ENCODE measurements at regions not wholly inside any gene's neighbourhood (a gene's known extent, or its start where the extent isn't known, plus 50 kb on each side); places are given as distances from the start of the nearest gene placed in this dataset.

DNA sequence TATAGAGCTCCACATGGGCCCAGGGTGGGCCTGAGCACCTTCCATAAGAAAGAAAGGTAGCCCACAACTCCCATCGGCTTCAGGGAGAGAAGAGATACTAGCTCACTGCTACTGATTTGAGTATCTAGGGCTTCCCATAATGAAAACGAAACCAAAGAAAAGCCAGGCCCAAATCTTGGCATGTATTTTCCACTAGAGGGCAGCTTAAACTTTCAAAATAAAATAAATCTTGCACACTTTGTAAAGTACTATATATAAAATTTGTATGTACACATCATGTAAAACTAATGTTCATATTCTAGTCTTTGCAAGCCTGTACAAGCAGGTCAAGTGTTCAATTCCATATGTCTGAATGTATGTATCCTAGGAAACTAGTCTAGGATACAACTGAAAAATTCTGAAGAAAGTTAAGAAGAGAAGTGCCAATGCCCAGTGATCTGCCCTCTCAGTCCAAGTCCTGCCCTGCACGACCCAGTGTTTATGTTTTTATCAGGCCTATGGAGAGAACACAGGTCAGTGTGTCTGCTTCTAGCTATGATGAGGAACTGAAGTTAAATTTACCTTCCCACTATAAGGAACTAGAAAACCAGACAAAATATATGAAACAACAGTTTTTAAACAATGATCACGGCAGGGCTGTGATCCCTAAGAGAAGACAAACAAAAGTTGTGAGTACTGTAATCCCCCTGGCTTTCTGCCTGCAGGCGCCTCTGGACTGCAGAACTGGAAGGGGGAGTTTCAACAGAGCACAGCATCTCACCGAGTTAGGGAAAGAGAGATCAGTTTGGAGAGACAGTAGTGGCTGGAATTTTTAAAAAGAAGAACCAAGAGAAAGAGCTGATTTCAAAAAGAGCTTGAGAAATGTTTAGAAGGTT lies 475.7 kb downstream of the UQCRFS1 start:
- Histone ChIP-seq H3K4me3 (ENCODE audit: low read depth, low read length) (no peak overlapping the region), H3K27me3 (ENCODE audit: control insufficient read depth, insufficient read depth, low read length) (no peaks in the 10 kb centered on the region), H3K36me3 (ENCODE audit: control insufficient read depth, insufficient read depth, low read length) (no peaks in the 10 kb centered on the region)
- peak; percentile 1 for DNase-seq (ENCODE audit: low read depth)
- TF ChIP-seq, protein P1, sequence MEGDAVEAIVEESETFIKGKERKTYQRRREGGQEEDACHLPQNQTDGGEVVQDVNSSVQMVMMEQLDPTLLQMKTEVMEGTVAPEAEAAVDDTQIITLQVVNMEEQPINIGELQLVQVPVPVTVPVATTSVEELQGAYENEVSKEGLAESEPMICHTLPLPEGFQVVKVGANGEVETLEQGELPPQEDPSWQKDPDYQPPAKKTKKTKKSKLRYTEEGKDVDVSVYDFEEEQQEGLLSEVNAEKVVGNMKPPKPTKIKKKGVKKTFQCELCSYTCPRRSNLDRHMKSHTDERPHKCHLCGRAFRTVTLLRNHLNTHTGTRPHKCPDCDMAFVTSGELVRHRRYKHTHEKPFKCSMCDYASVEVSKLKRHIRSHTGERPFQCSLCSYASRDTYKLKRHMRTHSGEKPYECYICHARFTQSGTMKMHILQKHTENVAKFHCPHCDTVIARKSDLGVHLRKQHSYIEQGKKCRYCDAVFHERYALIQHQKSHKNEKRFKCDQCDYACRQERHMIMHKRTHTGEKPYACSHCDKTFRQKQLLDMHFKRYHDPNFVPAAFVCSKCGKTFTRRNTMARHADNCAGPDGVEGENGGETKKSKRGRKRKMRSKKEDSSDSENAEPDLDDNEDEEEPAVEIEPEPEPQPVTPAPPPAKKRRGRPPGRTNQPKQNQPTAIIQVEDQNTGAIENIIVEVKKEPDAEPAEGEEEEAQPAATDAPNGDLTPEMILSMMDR (IDR thresholded peaks at IDR 0.05; ENCODE audit: insufficient read depth, low read length, severe bottlenecking): peak; percentile 16
- no peak for FAIRE-seq

DNA sequence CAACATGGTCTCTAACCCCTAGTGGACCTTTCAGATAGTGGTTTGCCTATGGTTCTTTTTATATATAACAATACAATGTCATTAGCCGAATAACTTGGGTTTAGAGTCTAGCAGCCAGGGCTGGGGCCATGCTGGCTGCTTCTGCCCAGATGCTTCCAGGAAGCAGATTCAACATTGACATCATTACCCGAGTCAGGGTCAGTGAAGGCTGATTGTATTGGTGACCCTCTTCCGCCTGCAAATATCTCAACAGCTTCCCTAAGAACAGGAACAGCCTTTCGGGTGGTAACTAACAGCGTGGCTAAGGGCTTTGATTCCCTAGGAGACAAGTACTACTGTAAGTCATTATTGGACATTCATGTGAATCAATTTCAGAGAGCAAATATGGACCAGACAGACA lies 476.4 kb downstream of the UQCRFS1 start:
- Histone ChIP-seq H3K27me3 (ENCODE audit: control insufficient read depth, insufficient read depth, low read length) (no peaks in the 10 kb centered on the region), H3K36me3 (ENCODE audit: control insufficient read depth, insufficient read depth, low read length) (no peaks in the 10 kb centered on the region), H3K4me3 (ENCODE audit: low read depth, low read length) (no peak overlapping the region)
- no peak for FAIRE-seq
- TF ChIP-seq, protein P1 (IDR thresholded peaks at IDR 0.05; ENCODE audit: insufficient read depth, low read length, severe bottlenecking): no peak
- no peak for DNase-seq (ENCODE audit: low read depth)

DNA sequence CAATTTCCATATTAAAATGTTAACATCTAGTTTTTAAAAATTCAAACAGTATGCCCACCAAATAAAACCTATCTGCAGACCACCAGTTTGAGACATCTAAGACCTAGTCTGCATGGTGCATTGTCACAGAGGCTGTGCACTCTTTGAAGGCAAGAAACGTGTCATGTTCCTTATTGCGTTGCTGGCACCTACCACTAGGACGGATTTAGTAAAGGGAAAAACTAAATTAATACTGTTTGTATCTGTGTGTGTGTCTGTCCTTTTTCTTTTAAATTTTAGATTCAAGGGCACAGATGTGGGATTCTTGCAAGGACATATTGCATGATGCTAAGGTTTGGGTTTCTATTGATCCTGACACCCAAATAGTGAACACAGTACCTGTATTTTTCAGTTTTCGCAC lies 481.4 kb downstream of the UQCRFS1 start:
- Histone ChIP-seq H3K4me3 (ENCODE audit: low read depth, low read length) (no peak overlapping the region), H3K27me3 (ENCODE audit: control insufficient read depth, insufficient read depth, low read length) (no peaks in the 10 kb centered on the region), H3K36me3 (ENCODE audit: control insufficient read depth, insufficient read depth, low read length) (no peaks in the 10 kb centered on the region)
- TF ChIP-seq, protein P1 (IDR thresholded peaks at IDR 0.05; ENCODE audit: insufficient read depth, low read length, severe bottlenecking): no peak
- no peak for FAIRE-seq
- DNase-seq (ENCODE audit: low read depth): no peak

DNA sequence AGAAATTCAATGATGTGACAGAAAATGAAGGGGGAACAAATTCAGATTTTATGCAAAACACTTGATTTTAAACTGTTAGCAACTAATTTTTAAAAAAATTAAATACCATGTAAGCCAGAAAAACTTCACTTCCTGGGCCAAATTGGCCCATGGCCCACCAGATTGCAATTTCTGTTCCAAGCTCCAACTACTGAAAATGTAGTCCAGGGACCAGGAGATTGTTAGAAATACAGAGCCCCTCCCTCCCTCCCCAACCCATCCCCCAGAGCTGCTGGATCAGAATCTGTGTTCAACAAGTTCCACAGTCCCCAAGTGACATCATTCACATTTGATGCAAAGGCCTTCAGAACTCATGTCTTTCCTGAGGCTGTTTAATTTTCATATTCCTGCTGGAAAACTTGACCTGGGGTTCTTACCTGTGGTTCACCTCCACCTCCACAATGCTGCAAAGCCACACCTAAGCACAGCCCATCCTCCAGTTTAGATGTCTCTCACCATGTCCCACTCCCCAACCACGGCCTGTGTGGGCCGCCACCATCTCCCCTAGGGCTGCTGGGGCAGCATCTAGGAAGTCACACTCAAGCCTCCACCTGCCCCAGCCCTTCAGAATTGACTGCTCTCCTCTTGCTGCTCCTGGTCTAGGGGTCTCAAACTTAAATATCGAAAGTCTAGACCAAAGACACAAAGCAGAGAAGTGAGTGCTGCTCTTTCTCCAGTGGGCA lies 482.0 kb downstream of the UQCRFS1 start:
- no peaks in the 10 kb centered on the region for H3K36me3 ChIP-seq (ENCODE audit: control insufficient read depth, insufficient read depth, low read length)
- no peak for DNase-seq (ENCODE audit: low read depth)
- H3K27me3 ChIP-seq (ENCODE audit: control insufficient read depth, insufficient read depth, low read length): no peaks in the 10 kb centered on the region
- no peak overlapping the region for H3K4me3 ChIP-seq (ENCODE audit: low read depth, low read length)
- TF ChIP-seq, protein P1 (IDR thresholded peaks at IDR 0.05; ENCODE audit: insufficient read depth, low read length, severe bottlenecking): no peak
- FAIRE-seq: no peak

GRCh38 chr19:28727480-28728159 lies 485.3 kb downstream of the UQCRFS1 start:
- FAIRE-seq (no peak), DNase-seq (ENCODE audit: low read depth) (no peak)
- H3K4me3 ChIP-seq (ENCODE audit: low read depth, low read length): no peak overlapping the region
- no peaks in the 10 kb centered on the region for H3K36me3 ChIP-seq (ENCODE audit: control insufficient read depth, insufficient read depth, low read length)
- TF ChIP-seq, protein P1 (IDR thresholded peaks at IDR 0.05; ENCODE audit: insufficient read depth, low read length, severe bottlenecking): no peak
- no peaks in the 10 kb centered on the region for H3K27me3 ChIP-seq (ENCODE audit: control insufficient read depth, insufficient read depth, low read length)

Measured in bronchial epithelial cell (primary cell).